GM21737 (cell line): ENCODE measurements at regions not wholly inside any gene's neighbourhood (a gene's known extent, or its start where the extent isn't known, plus 50 kb on each side); places are given as distances from the start of the nearest gene placed in this dataset.

Experiments used
- ATAC-seq: cut with Tn5 transposase; IDR thresholded peaks from one replicate; pipeline ENCODE4 v1.9.1; 2021; ENCODE audit warnings: mild to moderate bottlenecking, moderate library complexity; ENCODE audit not compliant: unreplicated experiment

- peak; percentile 88 for ATAC-seq
Measured at GRCh38 chr13:109646423-109646822, 140.0 kb downstream of the IRS2 start.

- ATAC-seq = no peak
Measured at GRCh38 chr13:109645831-109646230, 140.6 kb downstream of the IRS2 start.

- ATAC-seq = no peak
Measured at GRCh38 chr13:109644956-109645355, 141.4 kb downstream of the IRS2 start.

- no peak for ATAC-seq
Measured at GRCh38 chr13:109644069-109644750, 142.2 kb downstream of the IRS2 start.

GRCh38 chr13:109642358-109642757 lies 144.0 kb downstream of the IRS2 start:
- no peak for ATAC-seq

GRCh38 chr13:109636736-109637135 lies 149.6 kb downstream of the IRS2 start:
- no peak for ATAC-seq

GRCh38 chr13:109631069-109631468 lies 155.3 kb downstream of the IRS2 start:
- no peak for ATAC-seq

- no peak for ATAC-seq
Measured at GRCh38 chr13:109630271-109630670, 156.1 kb downstream of the IRS2 start.

- no peak for ATAC-seq
Measured at GRCh38 chr13:109629737-109630136, 156.6 kb downstream of the IRS2 start.

- ATAC-seq = no peak
Measured at GRCh38 chr13:109628251-109628699, 158.1 kb downstream of the IRS2 start.

- ATAC-seq = no peak
Measured at GRCh38 chr13:109627649-109628048, 158.7 kb downstream of the IRS2 start.

GRCh38 chr13:109626386-109627171 lies 159.8 kb downstream of the IRS2 start:
- ATAC-seq = no peak

GRCh38 chr13:109625156-109625555 lies 161.2 kb downstream of the IRS2 start:
- no peak for ATAC-seq

GRCh38 chr13:109622006-109622405 lies 164.4 kb downstream of the IRS2 start:
- ATAC-seq = no peak

- ATAC-seq = no peak
Measured at GRCh38 chr13:109615721-109616420, 170.5 kb downstream of the IRS2 start.

- no peak for ATAC-seq
Measured at GRCh38 chr13:109611912-109612691, 174.3 kb downstream of the IRS2 start.

GRCh38 chr13:109610517-109610916 lies 175.9 kb downstream of the IRS2 start:
- no peak for ATAC-seq

- no peak for ATAC-seq
Measured at GRCh38 chr13:109608503-109608902, 177.9 kb downstream of the IRS2 start.

- no peak for ATAC-seq
Measured at GRCh38 chr13:109608059-109608458, 178.3 kb downstream of the IRS2 start.

- no peak for ATAC-seq
Measured at GRCh38 chr13:109606520-109606919, 179.9 kb downstream of the IRS2 start.

GRCh38 chr13:109605846-109606245 lies 180.5 kb downstream of the IRS2 start:
- ATAC-seq = no peak
